ENCODE measurements at regions not wholly inside any gene's neighbourhood (a gene's known extent, or its start where the extent isn't known, plus 50 kb on each side); places are given as distances from the start of the nearest gene placed in this dataset.
A peak's percentile ranks its signal among the peaks of the same experiment; 100 is the strongest.
"Not testable (repeated sequence)": the region's sequence is repeated elsewhere in the genome, so short reads cannot be mapped to it uniquely, and the experiment has no call there.

- DNase-seq, result not testable (repeated sequence)
These were observed 333.8 kb downstream of the CENPW start for GRCh38 chr6:126673749-126674148.

- DNase-seq, result no peak
These were observed 342.5 kb downstream of the CENPW start for GRCh38 chr6:126682440-126682839.

- no peak for DNase-seq
These were observed 345.3 kb downstream of the CENPW start for GRCh38 chr6:126685182-126685581.

- peak; percentile 77 for DNase-seq
These were observed 357.2 kb downstream of the CENPW start for GRCh38 chr6:126696921-126697693.

GRCh38 chr6:126698732-126699240, 358.9 kb downstream of the CENPW start:
- DNase-seq, result no peak

GRCh38 chr6:126701676-126702560, 362.0 kb downstream of the CENPW start:
- no peak for DNase-seq

GRCh38 chr6:126716032-126716431, 376.1 kb downstream of the CENPW start:
- no peak for DNase-seq

GRCh38 chr6:126716826-126717509, 377.1 kb downstream of the CENPW start:
- peak; percentile 1 for DNase-seq

GRCh38 chr6:126718600-126719327, 378.8 kb downstream of the CENPW start:
- no peak for DNase-seq

- no peak for DNase-seq
These were observed 380.4 kb downstream of the CENPW start for GRCh38 chr6:126720304-126720703.

GRCh38 chr6:126721581-126722160, 381.8 kb downstream of the CENPW start:
- DNase-seq, result no peak

- no peak for DNase-seq
These were observed 382.5 kb downstream of the CENPW start for GRCh38 chr6:126722411-126722810.

GRCh38 chr6:126723541-126724170, 383.7 kb downstream of the CENPW start:
- no peak for DNase-seq

- no peak for DNase-seq
These were observed 384.9 kb downstream of the CENPW start for GRCh38 chr6:126724821-126725220.

- not testable (repeated sequence) for DNase-seq
These were observed 386.5 kb downstream of the CENPW start for GRCh38 chr6:126726454-126726853.

GRCh38 chr6:126738146-126738545, 380.3 kb upstream of the RSPO3 start:
- DNase-seq, result no peak

- DNase-seq, result no peak
These were observed 379.8 kb upstream of the RSPO3 start for GRCh38 chr6:126738641-126739040.

- no peak for DNase-seq
These were observed 375.4 kb upstream of the RSPO3 start for GRCh38 chr6:126743076-126743475.

GRCh38 chr6:126747728-126748540, 370.5 kb upstream of the RSPO3 start:
- DNase-seq, result no peak

GRCh38 chr6:126753606-126754005, 364.9 kb upstream of the RSPO3 start:
- no peak for DNase-seq

- no peak for DNase-seq
These were observed 356.6 kb upstream of the RSPO3 start for GRCh38 chr6:126761854-126762253.

Measured in DMS79 (cell line).